ENCODE measurements at regions not wholly inside any gene's neighbourhood (a gene's known extent, or its start where the extent isn't known, plus 50 kb on each side); places are given as distances from the start of the nearest gene placed in this dataset.

DNA sequence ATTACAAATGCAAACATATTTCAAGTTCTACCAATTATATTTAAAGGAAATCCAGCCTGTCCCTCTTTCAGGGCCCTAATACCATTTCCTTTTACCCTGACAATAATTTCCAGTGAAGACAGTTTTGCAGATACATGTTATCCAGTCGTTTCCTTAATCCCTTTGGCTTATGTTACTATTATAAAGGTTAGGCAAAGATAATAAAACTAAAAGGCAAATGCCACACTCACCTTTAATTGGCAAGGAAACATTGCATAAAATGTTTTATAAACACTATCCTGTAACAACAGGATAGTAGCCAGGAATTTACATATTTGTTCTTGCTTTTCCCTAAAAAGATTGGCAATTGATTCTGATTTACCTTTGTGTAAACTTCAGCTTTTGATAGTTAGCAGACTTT is 168.7 kb downstream of the AEBP2 start:
- no peak overlapping the region for H3K9ac ChIP-seq (ENCODE audit: low read length)
- no CpG with 5 or more reads among the region's 1 CpG for WGBS (ENCODE audit: extremely low coverage, insufficient coverage, insufficient read length)
- H3K23ac ChIP-seq (ENCODE audit: low read length), result no peak overlapping the region
- no peak overlapping the region for H3K4me3 ChIP-seq (ENCODE audit: low read depth, low read length)
- H2BK12ac ChIP-seq (ENCODE audit: low read length), result no peak overlapping the region
- H3K27ac ChIP-seq (ENCODE audit: low read depth, low read length), result no peak overlapping the region
- no peak for DNase-seq
- H3K4me1 ChIP-seq (ENCODE audit: control insufficient read depth in 1 of 2, insufficient read depth in 2 of 2, low read length in 2 of 2), result no peaks in the 10 kb centered on the region
- no peaks in the 10 kb centered on the region for H3K27me3 ChIP-seq (ENCODE audit: insufficient read depth, low read length)
- no peak overlapping the region for H4K12ac ChIP-seq (ENCODE audit: low read depth, low read length)
- H3K79me2 ChIP-seq (ENCODE audit: control insufficient read depth, insufficient read depth, low read length, poor library complexity), result no peaks in the 10 kb centered on the region
- H3K18ac ChIP-seq (ENCODE audit: low read length), result no peak overlapping the region
- H3K79me1 ChIP-seq (ENCODE audit: low read length), result no peaks in the 10 kb centered on the region
- H3K9me3 ChIP-seq (ENCODE audit: insufficient read depth, low read depth, low read length), result no peaks in the 10 kb centered on the region
- H2BK120ac ChIP-seq (ENCODE audit: insufficient read depth, low read length, poor library complexity), result no peak overlapping the region
- no peak overlapping the region for H3K14ac ChIP-seq (ENCODE audit: low read length)
- no peaks in the 10 kb centered on the region for H3K36me3 ChIP-seq (ENCODE audit: control insufficient read depth in 1 of 2, insufficient read depth in 2 of 2, low read length in 2 of 2)
- no peak overlapping the region for H2BK5ac ChIP-seq (ENCODE audit: low read depth, low read length, poor library complexity)
- H2AFZ ChIP-seq (ENCODE audit: insufficient read depth, low read length, poor library complexity), result no peak overlapping the region
- no peak overlapping the region for H3K4ac ChIP-seq (ENCODE audit: low read depth, low read length)
- no peak overlapping the region for H2AK5ac ChIP-seq (ENCODE audit: low read length)
- H3K4me2 ChIP-seq (ENCODE audit: low read length), result no peak overlapping the region
- no peak overlapping the region for H4K91ac ChIP-seq (ENCODE audit: low read depth, low read length)
- H4K8ac ChIP-seq (ENCODE audit: low read depth, low read length), result no peak overlapping the region

DNA sequence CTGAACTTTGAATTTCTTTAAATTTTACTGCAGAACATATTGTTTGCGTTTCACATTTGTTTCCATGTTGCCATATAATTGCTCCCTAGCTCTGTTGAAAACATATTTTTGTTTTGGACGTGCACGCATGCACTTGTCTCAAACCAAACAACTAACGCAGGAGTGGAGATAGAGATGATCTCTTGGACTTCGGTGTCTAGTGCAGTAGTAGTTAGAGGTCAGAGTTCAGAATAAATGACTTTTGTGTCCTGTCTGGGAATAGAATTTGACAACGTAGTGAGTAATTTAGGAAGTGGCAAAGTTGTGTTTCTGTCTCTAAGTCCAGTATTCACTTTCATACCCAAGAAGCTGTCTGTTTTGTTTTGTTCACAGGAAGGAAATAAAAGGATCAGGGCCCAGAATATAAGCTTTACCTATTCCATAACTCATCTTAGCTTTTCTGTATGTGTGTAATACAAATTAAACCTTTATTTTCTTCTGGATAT is 173.8 kb downstream of the AEBP2 start:
- Histone ChIP-seq H4K91ac (ENCODE audit: low read depth, low read length) (no peak overlapping the region), H3K9ac (ENCODE audit: low read length) (no peak overlapping the region), H2BK120ac (ENCODE audit: insufficient read depth, low read length, poor library complexity) (no peak overlapping the region), H3K4me2 (ENCODE audit: low read length) (no peak overlapping the region), H4K8ac (ENCODE audit: low read depth, low read length) (no peak overlapping the region), H2BK5ac (ENCODE audit: low read depth, low read length, poor library complexity) (no peak overlapping the region), H3K79me1 (ENCODE audit: low read length) (no peaks in the 10 kb centered on the region), H3K27me3 (ENCODE audit: insufficient read depth, low read length) (no peaks in the 10 kb centered on the region), H3K79me2 (ENCODE audit: control insufficient read depth, insufficient read depth, low read length, poor library complexity) (no peaks in the 10 kb centered on the region), H3K4ac (ENCODE audit: low read depth, low read length) (no peak overlapping the region), H3K18ac (ENCODE audit: low read length) (no peak overlapping the region), H2BK12ac (ENCODE audit: low read length) (no peak overlapping the region), H3K4me3 (ENCODE audit: low read depth, low read length) (no peak overlapping the region), H3K23ac (ENCODE audit: low read length) (no peak overlapping the region), H2AFZ (ENCODE audit: insufficient read depth, low read length, poor library complexity) (no peak overlapping the region), H3K27ac (ENCODE audit: low read depth, low read length) (no peak overlapping the region), H4K12ac (ENCODE audit: low read depth, low read length) (no peak overlapping the region), H3K14ac (ENCODE audit: low read length) (no peak overlapping the region), H3K4me1 (ENCODE audit: control insufficient read depth in 1 of 2, insufficient read depth in 2 of 2, low read length in 2 of 2) (no peaks in the 10 kb centered on the region), H2AK5ac (ENCODE audit: low read length) (no peak overlapping the region), H3K9me3 (ENCODE audit: insufficient read depth, low read depth, low read length) (no peaks in the 10 kb centered on the region), H3K36me3 (ENCODE audit: control insufficient read depth in 1 of 2, insufficient read depth in 2 of 2, low read length in 2 of 2) (no peaks in the 10 kb centered on the region)
- DNase-seq, result no peak
- no CpG with 5 or more reads among the region's 6 CpGs for WGBS (ENCODE audit: extremely low coverage, insufficient coverage, insufficient read length)

DNA sequence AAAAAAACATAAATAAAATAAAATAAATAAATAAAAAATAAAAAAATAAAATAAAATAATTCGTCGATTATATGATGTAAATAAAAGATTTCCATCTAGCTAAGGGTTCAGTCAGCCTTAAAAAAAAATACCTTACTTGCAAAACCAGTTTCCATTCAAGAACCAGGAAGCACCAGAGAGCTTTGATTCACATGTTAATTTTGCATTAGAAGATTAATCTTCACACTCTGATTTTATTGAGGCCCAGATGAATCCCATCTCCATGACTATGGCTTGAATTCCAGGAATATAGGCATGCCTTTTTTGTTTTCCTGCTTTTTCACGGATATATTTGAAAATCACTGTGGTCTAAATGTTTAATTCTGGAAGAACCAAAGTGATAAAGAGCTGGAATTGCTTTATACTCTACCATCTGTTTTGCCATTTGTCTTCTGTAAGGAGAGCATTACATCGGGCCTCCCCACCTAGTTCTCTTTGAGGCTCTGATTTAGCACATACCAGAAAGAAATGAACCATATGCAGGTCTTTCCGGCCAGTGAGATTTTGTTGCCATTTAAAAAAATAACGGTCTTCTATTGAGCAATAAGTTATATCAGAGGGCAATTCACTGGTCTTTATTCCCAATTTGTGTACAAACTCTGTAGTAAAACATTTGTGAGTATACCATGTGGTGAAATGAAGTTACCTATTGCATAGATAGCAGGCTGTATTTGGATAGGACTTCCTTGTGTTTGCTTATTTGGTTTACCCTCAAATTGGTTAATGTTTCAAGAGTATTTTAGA is 175.5 kb downstream of the AEBP2 start:
- Histone ChIP-seq H3K14ac (ENCODE audit: low read length) (no peak overlapping the region), H2BK12ac (ENCODE audit: low read length) (no peak overlapping the region), H3K79me2 (ENCODE audit: control insufficient read depth, insufficient read depth, low read length, poor library complexity) (no peaks in the 10 kb centered on the region), H2AK5ac (ENCODE audit: low read length) (no peak overlapping the region), H4K12ac (ENCODE audit: low read depth, low read length) (no peak overlapping the region), H3K4me2 (ENCODE audit: low read length) (no peak overlapping the region), H4K91ac (ENCODE audit: low read depth, low read length) (no peak overlapping the region), H3K79me1 (ENCODE audit: low read length) (no peaks in the 10 kb centered on the region), H3K9ac (ENCODE audit: low read length) (no peak overlapping the region), H3K9me3 (ENCODE audit: insufficient read depth, low read depth, low read length) (no peaks in the 10 kb centered on the region), H3K4me1 (ENCODE audit: control insufficient read depth in 1 of 2, insufficient read depth in 2 of 2, low read length in 2 of 2) (no peaks in the 10 kb centered on the region), H3K4ac (ENCODE audit: low read depth, low read length) (no peak overlapping the region), H3K36me3 (ENCODE audit: control insufficient read depth in 1 of 2, insufficient read depth in 2 of 2, low read length in 2 of 2) (no peaks in the 10 kb centered on the region), H2BK5ac (ENCODE audit: low read depth, low read length, poor library complexity) (no peak overlapping the region), H3K23ac (ENCODE audit: low read length) (no peak overlapping the region), H3K27ac (ENCODE audit: low read depth, low read length) (no peak overlapping the region), H3K18ac (ENCODE audit: low read length) (no peak overlapping the region), H3K4me3 (ENCODE audit: low read depth, low read length) (no peak overlapping the region), H4K8ac (ENCODE audit: low read depth, low read length) (no peak overlapping the region), H2BK120ac (ENCODE audit: insufficient read depth, low read length, poor library complexity) (no peak overlapping the region), H3K27me3 (ENCODE audit: insufficient read depth, low read length) (no peaks in the 10 kb centered on the region), H2AFZ (ENCODE audit: insufficient read depth, low read length, poor library complexity) (no peak overlapping the region)
- WGBS (ENCODE audit: extremely low coverage, insufficient coverage, insufficient read length), result no CpG with 5 or more reads among the region's 6 CpGs
- no peak for DNase-seq

DNA sequence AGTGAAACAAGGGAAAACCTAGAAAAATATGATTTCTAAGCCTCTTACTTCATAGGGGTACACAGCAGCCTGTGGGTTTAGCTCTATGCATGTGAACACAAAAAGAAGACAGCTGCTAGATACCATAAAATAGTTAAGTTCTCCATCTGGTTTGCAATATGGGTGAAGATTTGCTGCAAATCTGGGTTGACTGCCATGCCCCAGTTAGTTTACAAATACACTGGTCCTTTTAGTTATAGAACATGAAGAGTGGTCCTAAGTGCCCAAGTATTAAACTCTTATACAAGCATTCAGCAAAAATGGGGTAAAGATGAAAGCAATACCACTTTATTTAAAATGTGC is 176.1 kb downstream of the AEBP2 start:
- H3K79me1 ChIP-seq (ENCODE audit: low read length), result no peaks in the 10 kb centered on the region
- no peaks in the 10 kb centered on the region for H3K9me3 ChIP-seq (ENCODE audit: insufficient read depth, low read depth, low read length)
- H3K4me1 ChIP-seq (ENCODE audit: control insufficient read depth in 1 of 2, insufficient read depth in 2 of 2, low read length in 2 of 2), result peaks cover 0 to 2% of the 10 kb centered on the region in 2 experiments
- no peaks in the 10 kb centered on the region for H3K36me3 ChIP-seq (ENCODE audit: control insufficient read depth in 1 of 2, insufficient read depth in 2 of 2, low read length in 2 of 2)
- no peak overlapping the region for H2BK120ac ChIP-seq (ENCODE audit: insufficient read depth, low read length, poor library complexity)
- no peak for DNase-seq
- no peak overlapping the region for H2BK5ac ChIP-seq (ENCODE audit: low read depth, low read length, poor library complexity)
- no peak overlapping the region for H2BK12ac ChIP-seq (ENCODE audit: low read length)
- no peak overlapping the region for H3K18ac ChIP-seq (ENCODE audit: low read length)
- H3K4me3 ChIP-seq (ENCODE audit: low read depth, low read length), result no peak overlapping the region
- no peak overlapping the region for H3K14ac ChIP-seq (ENCODE audit: low read length)
- no peak overlapping the region for H3K4ac ChIP-seq (ENCODE audit: low read depth, low read length)
- no peaks in the 10 kb centered on the region for H3K27me3 ChIP-seq (ENCODE audit: insufficient read depth, low read length)
- H4K8ac ChIP-seq (ENCODE audit: low read depth, low read length), result no peak overlapping the region
- no peak overlapping the region for H4K91ac ChIP-seq (ENCODE audit: low read depth, low read length)
- H2AK5ac ChIP-seq (ENCODE audit: low read length), result no peak overlapping the region
- H2AFZ ChIP-seq (ENCODE audit: insufficient read depth, low read length, poor library complexity), result no peak overlapping the region
- H3K79me2 ChIP-seq (ENCODE audit: control insufficient read depth, insufficient read depth, low read length, poor library complexity), result no peaks in the 10 kb centered on the region
- H3K27ac ChIP-seq (ENCODE audit: low read depth, low read length), result no peak overlapping the region
- H3K9ac ChIP-seq (ENCODE audit: low read length), result no peak overlapping the region
- H3K4me2 ChIP-seq (ENCODE audit: low read length), result no peak overlapping the region
- H3K23ac ChIP-seq (ENCODE audit: low read length), result no peak overlapping the region
- H4K12ac ChIP-seq (ENCODE audit: low read depth, low read length), result no peak overlapping the region
